ENCODE measurements at regions not wholly inside any gene's neighbourhood (a gene's known extent, or its start where the extent isn't known, plus 50 kb on each side); places are given as distances from the start of the nearest gene placed in this dataset.
"Not testable (repeated sequence)": the region's sequence is repeated elsewhere in the genome, so short reads cannot be mapped to it uniquely, and the experiment has no call there.

- no peak overlapping the region for H3K4me3 ChIP-seq (ENCODE audit: low read length)
- no peak for TF ChIP-seq ZNF274 (IDR thresholded peaks at IDR 0.05; ENCODE audit: low read depth, low read length)
Observed at GRCh38 chr6:66096679-66097078, 389.7 kb upstream of the EYS start.

- TF ChIP-seq ZNF274 (IDR thresholded peaks at IDR 0.05; ENCODE audit: low read depth, low read length), result no peak
- H3K4me3 ChIP-seq (ENCODE audit: low read length), result no peak overlapping the region
Observed at GRCh38 chr6:66094615-66095014, 387.6 kb upstream of the EYS start.

GRCh38 chr6:66092306-66092705 is 385.3 kb upstream of the EYS start:
- not testable (repeated sequence) for H3K4me3 ChIP-seq (ENCODE audit: low read length)

- H3K4me3 ChIP-seq (ENCODE audit: low read length), result no peak overlapping the region
- no peak for TF ChIP-seq ZNF274 (IDR thresholded peaks at IDR 0.05; ENCODE audit: low read depth, low read length)
Observed at GRCh38 chr6:66086532-66086931, 379.5 kb upstream of the EYS start.

GRCh38 chr6:66082914-66083313 is 375.9 kb upstream of the EYS start:
- TF ChIP-seq ZNF274 (IDR thresholded peaks at IDR 0.05; ENCODE audit: low read depth, low read length), result no peak

GRCh38 chr6:66068907-66069306 is 361.9 kb upstream of the EYS start:
- no peak for TF ChIP-seq ZNF274 (IDR thresholded peaks at IDR 0.05; ENCODE audit: low read depth, low read length)
- no peak overlapping the region for H3K4me3 ChIP-seq (ENCODE audit: low read length)

More at GRCh38 chr6:66082914-66083313, 375.9 kb upstream of the EYS start:
- H3K4me3 ChIP-seq (ENCODE audit: low read length), result no peak overlapping the region

- no peak for TF ChIP-seq ZNF274 (IDR thresholded peaks at IDR 0.05; ENCODE audit: low read depth, low read length)
- H3K4me3 ChIP-seq (ENCODE audit: low read length), result no peak overlapping the region
Observed at GRCh38 chr6:66068033-66068432, 361.0 kb upstream of the EYS start.

GRCh38 chr6:66065313-66065712 is 358.3 kb upstream of the EYS start:
- TF ChIP-seq ZNF274 (IDR thresholded peaks at IDR 0.05; ENCODE audit: low read depth, low read length), result no peak

GRCh38 chr6:66057034-66057433 is 350.0 kb upstream of the EYS start:
- TF ChIP-seq ZNF274 (IDR thresholded peaks at IDR 0.05; ENCODE audit: low read depth, low read length), result no peak
- H3K4me3 ChIP-seq (ENCODE audit: low read length), result no peak overlapping the region

More at GRCh38 chr6:66065313-66065712, 358.3 kb upstream of the EYS start:
- no peak overlapping the region for H3K4me3 ChIP-seq (ENCODE audit: low read length)

GRCh38 chr6:66054967-66055366 is 347.9 kb upstream of the EYS start:
- H3K4me3 ChIP-seq (ENCODE audit: low read length), result no peak overlapping the region
- no peak for TF ChIP-seq ZNF274 (IDR thresholded peaks at IDR 0.05; ENCODE audit: low read depth, low read length)

GRCh38 chr6:66051812-66052211 is 344.8 kb upstream of the EYS start:
- H3K4me3 ChIP-seq (ENCODE audit: low read length), result no peak overlapping the region
- TF ChIP-seq ZNF274 (IDR thresholded peaks at IDR 0.05; ENCODE audit: low read depth, low read length), result no peak

GRCh38 chr6:66048684-66049474 is 341.9 kb upstream of the EYS start:
- no peak for TF ChIP-seq ZNF274 (IDR thresholded peaks at IDR 0.05; ENCODE audit: low read depth, low read length)
- H3K4me3 ChIP-seq (ENCODE audit: low read length), result no peak overlapping the region

GRCh38 chr6:66032626-66033025 is 325.6 kb upstream of the EYS start:
- TF ChIP-seq ZNF274 (IDR thresholded peaks at IDR 0.05; ENCODE audit: low read depth, low read length), result no peak
- no peak overlapping the region for H3K4me3 ChIP-seq (ENCODE audit: low read length)

GRCh38 chr6:66029391-66029790 is 322.4 kb upstream of the EYS start:
- no peak overlapping the region for H3K4me3 ChIP-seq (ENCODE audit: low read length)
- TF ChIP-seq ZNF274 (IDR thresholded peaks at IDR 0.05; ENCODE audit: low read depth, low read length), result no peak

GRCh38 chr6:65999288-65999791 is 292.3 kb upstream of the EYS start:
- no peak overlapping the region for H3K4me3 ChIP-seq (ENCODE audit: low read length)
- no peak for TF ChIP-seq ZNF274 (IDR thresholded peaks at IDR 0.05; ENCODE audit: low read depth, low read length)

GRCh38 chr6:65998544-65998943 is 291.5 kb upstream of the EYS start:
- no peak for TF ChIP-seq ZNF274 (IDR thresholded peaks at IDR 0.05; ENCODE audit: low read depth, low read length)
- no peak overlapping the region for H3K4me3 ChIP-seq (ENCODE audit: low read length)

Measured in GM08714 (cell line).